Esophagus squamous epithelium (tissue), 5 donors: ENCODE measurements at regions not wholly inside any gene's neighbourhood (a gene's known extent, or its start where the extent isn't known, plus 50 kb on each side); places are given as distances from the start of the nearest gene placed in this dataset.

Experiments used
- DNase-seq: peaks from one replicate; lab custom pipeline; 2025; lab: John Stamatoyannopoulos, UW
- H3K27ac ChIP-seq, 4 donors: fragments of 200-600 bp; sonication (generic); one replicate each; pipeline ENCODE4 v1.5.1; 2016 to 2019; ENCODE audit warnings: mild to moderate bottlenecking in 1 of 4
- H3K27me3 ChIP-seq, 4 donors: fragments of 200-600 bp; sonication (generic); 1 replicate in 3 of 4; 2 replicates in 1 of 4; pipeline versions ENCODE4 v1.5.1 to v1.6.0; 2017 to 2021; ENCODE audit warnings: antibody characterized with exemption in 1 of 4
- H3K36me3 ChIP-seq, 3 donors: fragments of 200-600 bp; sonication (generic); one replicate each; pipeline ENCODE4 v1.5.1; 2016 to 2019
- H3K4me1 ChIP-seq, 3 donors: fragments of 200-600 bp; sonication (generic); one replicate each; pipeline ENCODE4 v1.5.1; 2017 to 2019
- H3K4me3 ChIP-seq, 4 donors: fragments of 200-600 bp; sonication (generic); 1 replicate in 3 of 4; 2 replicates in 1 of 4; pipeline ENCODE4 v1.5.1; 2016 to 2019; ENCODE audit warnings: mild to moderate bottlenecking in 2 of 4, moderate library complexity in 1 of 4
- H3K9me3 ChIP-seq, 3 donors: fragments of 200-600 bp; sonication (generic); one replicate each; pipeline ENCODE4 v1.5.1; 2016 to 2019
- POLR2A ChIP-seq, 4 donors: fragments of 450-650 bp; IDR thresholded peaks; one replicate each; pipeline ENCODE4 v1.6.1; 2017; ENCODE audit warnings: antibody characterized with exemption in 4 of 4, mild to moderate bottlenecking in 4 of 4, moderate library complexity in 3 of 4
- WGBS, 2 donors: methylation state at CpG; one replicate each; pipeline ENCODE4 v1.1.5; 2018; 5-methylcytosine and 5-hydroxymethylcytosine counted together
- intact Hi-C: fragments of 100-400 bp; cut with DNase I; formaldehyde crosslinking; loops from one replicate; pipeline ENCODE4 v1.15.0; 2022
- TF ChIP-seq, protein P1 (sequence below), 6 experiments: fragments of 450-650 bp in 4 of 6; fragments of 200-600 bp in 2 of 6; sonication (generic) in 2 of 6; IDR thresholded peaks; one replicate each; pipeline ENCODE4 v1.5.1; 2016 to 2019; ENCODE audit warnings: antibody characterized with exemption in 6 of 6, mild to moderate bottlenecking in 4 of 6, moderate library complexity in 4 of 6
- donor health status: DM: yes; HTN: yes; CAD: no.

- Histone ChIP-seq H3K9me3 (no peaks in the 10 kb centered on the region), H3K36me3 (no peaks in the 10 kb centered on the region), H3K27ac (no peak overlapping the region), H3K4me3 (no peak overlapping the region), H3K4me1 (peaks cover 0 to 8% (median 0%) of the 10 kb centered on the region in 3 donors), H3K27me3 (no peaks in the 10 kb centered on the region)
- no peak for DNase-seq
- 92 to 93% methylated on average over 2 of the region's 2 CpGs for WGBS, 2 donors
- intact Hi-C loops, result no loop called here
- no peak for TF ChIP-seq POLR2A (IDR thresholded peaks at IDR 0.05)
- TF ChIP-seq, protein P1, sequence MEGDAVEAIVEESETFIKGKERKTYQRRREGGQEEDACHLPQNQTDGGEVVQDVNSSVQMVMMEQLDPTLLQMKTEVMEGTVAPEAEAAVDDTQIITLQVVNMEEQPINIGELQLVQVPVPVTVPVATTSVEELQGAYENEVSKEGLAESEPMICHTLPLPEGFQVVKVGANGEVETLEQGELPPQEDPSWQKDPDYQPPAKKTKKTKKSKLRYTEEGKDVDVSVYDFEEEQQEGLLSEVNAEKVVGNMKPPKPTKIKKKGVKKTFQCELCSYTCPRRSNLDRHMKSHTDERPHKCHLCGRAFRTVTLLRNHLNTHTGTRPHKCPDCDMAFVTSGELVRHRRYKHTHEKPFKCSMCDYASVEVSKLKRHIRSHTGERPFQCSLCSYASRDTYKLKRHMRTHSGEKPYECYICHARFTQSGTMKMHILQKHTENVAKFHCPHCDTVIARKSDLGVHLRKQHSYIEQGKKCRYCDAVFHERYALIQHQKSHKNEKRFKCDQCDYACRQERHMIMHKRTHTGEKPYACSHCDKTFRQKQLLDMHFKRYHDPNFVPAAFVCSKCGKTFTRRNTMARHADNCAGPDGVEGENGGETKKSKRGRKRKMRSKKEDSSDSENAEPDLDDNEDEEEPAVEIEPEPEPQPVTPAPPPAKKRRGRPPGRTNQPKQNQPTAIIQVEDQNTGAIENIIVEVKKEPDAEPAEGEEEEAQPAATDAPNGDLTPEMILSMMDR (IDR thresholded peaks at IDR 0.05), result no peak
Measured at GRCh38 chr1:221855156-221855555, 113.3 kb upstream of the DUSP10 start.

DNA sequence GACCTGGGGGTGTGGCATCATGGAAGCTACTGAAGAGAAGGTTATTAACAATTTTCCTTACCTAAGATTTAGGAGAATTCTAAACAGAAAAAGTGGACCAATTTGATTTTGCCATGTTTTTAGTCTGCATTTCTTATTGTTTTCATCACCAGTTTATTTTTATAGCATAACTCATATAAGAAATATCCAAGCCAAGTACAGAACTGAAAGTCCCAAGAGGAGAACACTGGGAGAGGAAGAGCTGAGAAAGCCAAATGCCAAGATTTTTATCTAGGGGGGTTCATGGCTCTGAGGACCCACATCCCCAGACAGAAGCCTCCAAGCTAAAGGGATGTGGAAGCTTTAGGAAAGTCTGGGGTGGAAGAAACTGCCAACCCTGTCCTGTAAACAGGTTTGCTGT lies 109.4 kb upstream of the DUSP10 start:
- TF ChIP-seq, protein P1 (IDR thresholded peaks at IDR 0.05), result no peak
- no peak for TF ChIP-seq POLR2A (IDR thresholded peaks at IDR 0.05)
- intact Hi-C loops, result no loop called here
- no peak for DNase-seq

GRCh38 chr1:221850470-221851187 lies 108.7 kb upstream of the DUSP10 start:
- Histone ChIP-seq H3K4me3 (no peak overlapping the region), H3K36me3 (no peaks in the 10 kb centered on the region), H3K4me1 (peaks cover 6 to 43% (median 8%) of the 10 kb centered on the region in 3 donors), H3K27me3 (no peaks in the 10 kb centered on the region), H3K9me3 (no peaks in the 10 kb centered on the region), H3K27ac (no peak overlapping the region)
- WGBS, 2 donors, result 82 to 85% methylated on average over 6 to 8 of the region's 8 CpGs
- intact Hi-C loops, result no loop called here
- no peak for DNase-seq
- TF ChIP-seq POLR2A (IDR thresholded peaks at IDR 0.05), result no peak

More for the DNA sequence above, 109.4 kb upstream of the DUSP10 start:
- Histone ChIP-seq H3K4me3 (no peak overlapping the region), H3K4me1 (peaks cover under 1 to 36% (median 3%) of the 10 kb centered on the region in 3 donors), H3K27ac (no peak overlapping the region), H3K36me3 (no peaks in the 10 kb centered on the region), H3K27me3 (no peaks in the 10 kb centered on the region), H3K9me3 (no peaks in the 10 kb centered on the region)

- Histone ChIP-seq H3K4me3 (no peak overlapping the region), H3K9me3 (no peaks in the 10 kb centered on the region), H3K36me3 (no peaks in the 10 kb centered on the region), H3K27ac (no peak overlapping the region), H3K27me3 (no peaks in the 10 kb centered on the region), H3K4me1 (peaks cover 6 to 47% (median 10%) of the 10 kb centered on the region in 3 donors)
- 68 to 89% methylated on average over 2 of the region's 2 CpGs for WGBS, 2 donors
- intact Hi-C loops, result no loop called here
- no peak for TF ChIP-seq POLR2A (IDR thresholded peaks at IDR 0.05)
- TF ChIP-seq, protein P1 (IDR thresholded peaks at IDR 0.05), result no peak
- no peak for DNase-seq
Measured at GRCh38 chr1:221849897-221850296, 108.0 kb upstream of the DUSP10 start.

- Histone ChIP-seq H3K36me3 (no peaks in the 10 kb centered on the region), H3K4me1 (peaks cover 6 to 47% (median 10%) of the 10 kb centered on the region in 3 donors), H3K9me3 (no peaks in the 10 kb centered on the region), H3K4me3 (no peak overlapping the region), H3K27me3 (no peaks in the 10 kb centered on the region), H3K27ac (peak overlapping the region in 1 of 4 donors; percentile 6)
- intact Hi-C loops, result no loop called here
- 48 to 75% methylated on average over 1 of the region's 1 CpG for WGBS, 2 donors
- no peak for TF ChIP-seq POLR2A (IDR thresholded peaks at IDR 0.05)
- TF ChIP-seq, protein P1 (IDR thresholded peaks at IDR 0.05), result no peak
- DNase-seq, result no peak
Measured at GRCh38 chr1:221849110-221849509, 107.2 kb upstream of the DUSP10 start.
